ENCODE measurements at regions not wholly inside any gene's neighbourhood (a gene's known extent, or its start where the extent isn't known, plus 50 kb on each side); places are given as distances from the start of the nearest gene placed in this dataset.

GRCh38 chr9:81476813-81477490, 212.4 kb downstream of the TLE1 start:
- H3K4me3 ChIP-seq (ENCODE audit: low read depth, low read length), result no peak overlapping the region
- no peak for TF ChIP-seq CTCF (IDR thresholded peaks at IDR 0.05; ENCODE audit: control insufficient read depth, extremely low read depth, insufficient read depth)
- DNase-seq (ENCODE audit: low read depth), result no peak

GRCh38 chr9:81474792-81475191, 214.6 kb downstream of the TLE1 start:
- TF ChIP-seq CTCF (IDR thresholded peaks at IDR 0.05; ENCODE audit: control insufficient read depth, extremely low read depth, insufficient read depth), result no peak
- H3K4me3 ChIP-seq (ENCODE audit: low read depth, low read length), result no peak overlapping the region
- no peak for DNase-seq (ENCODE audit: low read depth)

- no peak for TF ChIP-seq CTCF (IDR thresholded peaks at IDR 0.05; ENCODE audit: control insufficient read depth, extremely low read depth, insufficient read depth)
- H3K4me3 ChIP-seq (ENCODE audit: low read depth, low read length), result no peak overlapping the region
- DNase-seq (ENCODE audit: low read depth), result no peak
Measured at GRCh38 chr9:81474125-81474524, 215.2 kb downstream of the TLE1 start.

GRCh38 chr9:81473708-81474107, 215.6 kb downstream of the TLE1 start:
- no peak overlapping the region for H3K4me3 ChIP-seq (ENCODE audit: low read depth, low read length)
- TF ChIP-seq CTCF (IDR thresholded peaks at IDR 0.05; ENCODE audit: control insufficient read depth, extremely low read depth, insufficient read depth), result no peak
- no peak for DNase-seq (ENCODE audit: low read depth)

GRCh38 chr9:81473206-81473605, 216.1 kb downstream of the TLE1 start:
- DNase-seq (ENCODE audit: low read depth), result no peak
- no peak for TF ChIP-seq CTCF (IDR thresholded peaks at IDR 0.05; ENCODE audit: control insufficient read depth, extremely low read depth, insufficient read depth)
- H3K4me3 ChIP-seq (ENCODE audit: low read depth, low read length), result no peak overlapping the region

- TF ChIP-seq CTCF (IDR thresholded peaks at IDR 0.05; ENCODE audit: control insufficient read depth, extremely low read depth, insufficient read depth), result no peak
- DNase-seq (ENCODE audit: low read depth), result no peak
- H3K4me3 ChIP-seq (ENCODE audit: low read depth, low read length), result no peak overlapping the region
Measured at GRCh38 chr9:81472701-81473100, 216.6 kb downstream of the TLE1 start.

GRCh38 chr9:81470864-81471263, 218.5 kb downstream of the TLE1 start:
- TF ChIP-seq CTCF (IDR thresholded peaks at IDR 0.05; ENCODE audit: control insufficient read depth, extremely low read depth, insufficient read depth), result no peak
- no peak for DNase-seq (ENCODE audit: low read depth)
- no peak overlapping the region for H3K4me3 ChIP-seq (ENCODE audit: low read depth, low read length)
